CD4-positive, alpha-beta T cell treated with Interleukin-17A for 1 hour (primary cell): ENCODE measurements at regions not wholly inside any gene's neighbourhood (a gene's known extent, or its start where the extent isn't known, plus 50 kb on each side); places are given as distances from the start of the nearest gene placed in this dataset.

Source experiments
- DNase-seq: peaks from one replicate; pipeline ENCODE4 v3.0.0-alpha.2; 2020

GRCh38 chr1:90122654-90123340 is 127.9 kb downstream of the ZNF326 start:
- no peak for DNase-seq

GRCh38 chr1:90114521-90115141 is 119.7 kb downstream of the ZNF326 start:
- peak; percentile 23 for DNase-seq

- no peak for DNase-seq
Measured at GRCh38 chr1:90107990-90108389, 113.1 kb downstream of the ZNF326 start.

- DNase-seq = no peak
Measured at GRCh38 chr1:90106311-90106710, 111.4 kb downstream of the ZNF326 start.

- DNase-seq = no peak
Measured at GRCh38 chr1:90104941-90105538, 110.1 kb downstream of the ZNF326 start.

GRCh38 chr1:90100566-90100965 is 105.7 kb downstream of the ZNF326 start:
- DNase-seq = no peak

- DNase-seq = no peak
Measured at GRCh38 chr1:90092441-90092840, 97.5 kb downstream of the ZNF326 start.
